GM21576 (cell line): ENCODE measurements at regions not wholly inside any gene's neighbourhood (a gene's known extent, or its start where the extent isn't known, plus 50 kb on each side); places are given as distances from the start of the nearest gene placed in this dataset.

ENCODE experiments used
- ATAC-seq: cut with Tn5 transposase; IDR thresholded peaks from one replicate; pipeline ENCODE4 v1.9.1; 2021; ENCODE audit warnings: mild to moderate bottlenecking, moderate library complexity; ENCODE audit not compliant: unreplicated experiment

- ATAC-seq = no peak
Measured at GRCh38 chr13:107234319-107235073, 666.6 kb upstream of the ARGLU1 start.

GRCh38 chr13:107233541-107233940 lies 665.6 kb upstream of the ARGLU1 start:
- ATAC-seq = no peak

- ATAC-seq = no peak
Measured at GRCh38 chr13:107231944-107232343, 664.0 kb upstream of the ARGLU1 start.

- no peak for ATAC-seq
Measured at GRCh38 chr13:107223867-107224266, 655.9 kb upstream of the ARGLU1 start.

- no peak for ATAC-seq
Measured at GRCh38 chr13:107222597-107222996, 654.7 kb upstream of the ARGLU1 start.

GRCh38 chr13:107220245-107220644 lies 652.3 kb upstream of the ARGLU1 start:
- no peak for ATAC-seq

GRCh38 chr13:107217251-107217650 lies 649.3 kb upstream of the ARGLU1 start:
- no peak for ATAC-seq

- no peak for ATAC-seq
Measured at GRCh38 chr13:107216046-107216755, 648.3 kb upstream of the ARGLU1 start.

GRCh38 chr13:107211073-107211472 lies 643.1 kb upstream of the ARGLU1 start:
- peak; percentile 98 for ATAC-seq

GRCh38 chr13:107210723-107211030 lies 642.7 kb upstream of the ARGLU1 start:
- ATAC-seq = no peak

GRCh38 chr13:107209824-107210722 lies 642.1 kb upstream of the ARGLU1 start:
- ATAC-seq = no peak

GRCh38 chr13:107208889-107209288 lies 641.0 kb upstream of the ARGLU1 start:
- ATAC-seq = no peak

- ATAC-seq = peak; percentile 96
Measured at GRCh38 chr13:107205318-107206104, 637.6 kb upstream of the ARGLU1 start.

- ATAC-seq = no peak
Measured at GRCh38 chr13:107203146-107203847, 635.4 kb upstream of the ARGLU1 start.

- no peak for ATAC-seq
Measured at GRCh38 chr13:107202371-107203023, 634.6 kb upstream of the ARGLU1 start.

- ATAC-seq = no peak
Measured at GRCh38 chr13:107200491-107200890, 632.6 kb upstream of the ARGLU1 start.

GRCh38 chr13:107192289-107192688 lies 624.4 kb upstream of the ARGLU1 start:
- no peak for ATAC-seq

GRCh38 chr13:107190065-107190464 lies 622.1 kb upstream of the ARGLU1 start:
- no peak for ATAC-seq

- no peak for ATAC-seq
Measured at GRCh38 chr13:107185889-107186288, 618.0 kb upstream of the ARGLU1 start.
